Breast epithelium (tissue), 4 donors: ENCODE measurements at regions not wholly inside any gene's neighbourhood (a gene's known extent, or its start where the extent isn't known, plus 50 kb on each side); places are given as distances from the start of the nearest gene placed in this dataset.

ENCODE experiments used
- DNase-seq, 2 donors: peaks; one replicate each; pipeline ENCODE4 v3.0.0-alpha.2; 2019; ENCODE audit warnings: low spot score in 2 of 2
- H3K27ac ChIP-seq, 2 donors: fragments of 200-600 bp; sonication (generic) in 1 of 2; one replicate each; pipeline ENCODE4 v1.5.1; 2016 to 2019; ENCODE audit warnings: mild to moderate bottlenecking in 1 of 2
- H3K27me3 ChIP-seq, 2 donors: fragments of 200-600 bp; sonication (generic) in 1 of 2; one replicate each; pipeline versions ENCODE4 v1.5.1 to v1.6.0; 2017 to 2019; ENCODE audit warnings: control low read depth in 1 of 2, mild to moderate bottlenecking in 1 of 2
- H3K36me3 ChIP-seq: fragments of 200-600 bp; one replicate; pipeline ENCODE4 v1.5.1; 2019
- H3K4me1 ChIP-seq, 2 donors: fragments of 200-600 bp; sonication (generic); one replicate each; pipeline ENCODE4 v1.5.1; 2016 to 2019; ENCODE audit warnings: control low read depth in 1 of 2
- H3K4me3 ChIP-seq, 3 donors: fragments of 200-600 bp; sonication (generic); 1 replicate in 2 of 3; 2 replicates in 1 of 3; pipeline ENCODE4 v1.5.1; 2016 to 2019; ENCODE audit warnings: mild to moderate bottlenecking in 3 of 3, moderate library complexity in 2 of 3
- H3K9me3 ChIP-seq, 2 donors: fragments of 200-600 bp; sonication (generic) in 1 of 2; one replicate each; pipeline ENCODE4 v1.5.1; 2016 to 2019; ENCODE audit warnings: control low read depth in 1 of 2
- CTCF ChIP-seq, 3 donors: fragments of 450-650 bp; IDR thresholded peaks; one replicate each; pipeline ENCODE4 v1.5.1; 2016 to 2017; ENCODE audit warnings: antibody characterized with exemption in 3 of 3, mild to moderate bottlenecking in 3 of 3, moderate library complexity in 3 of 3
- POLR2A ChIP-seq: fragments of 450-650 bp; IDR thresholded peaks from one replicate; pipeline ENCODE4 v1.6.1; 2016; ENCODE audit warnings: antibody characterized with exemption, mild to moderate bottlenecking, moderate library complexity
- POLR2AphosphoS5 ChIP-seq, 3 donors: sonication (generic); formaldehyde crosslinking; IDR thresholded peaks; one replicate each; pipeline ENCODE4 v1.6.1; 2017; ENCODE audit warnings: antibody characterized with exemption in 3 of 3
- intact Hi-C: fragments of 100-400 bp; cut with DNase I; formaldehyde crosslinking; loops from one replicate; pipeline ENCODE4 v1.15.1; 2023; ENCODE audit warnings: low total_unique reads

GRCh38 chr5:8628521-8628920, 759.6 kb downstream of the MTRR start:
- no peak overlapping the region for H3K27ac ChIP-seq
- H3K4me3 ChIP-seq: no peak overlapping the region
- H3K9me3 ChIP-seq: no peaks in the 10 kb centered on the region
- H3K36me3 ChIP-seq: no peaks in the 10 kb centered on the region
- DNase-seq: no peak
- intact Hi-C loops: no loop called here
- no peaks in the 10 kb centered on the region for H3K4me1 ChIP-seq
- H3K27me3 ChIP-seq: no peaks in the 10 kb centered on the region
- TF ChIP-seq CTCF (IDR thresholded peaks at IDR 0.05) (no peak), POLR2AphosphoS5 (IDR thresholded peaks at IDR 0.05) (no peak), POLR2A (no peak)

DNA sequence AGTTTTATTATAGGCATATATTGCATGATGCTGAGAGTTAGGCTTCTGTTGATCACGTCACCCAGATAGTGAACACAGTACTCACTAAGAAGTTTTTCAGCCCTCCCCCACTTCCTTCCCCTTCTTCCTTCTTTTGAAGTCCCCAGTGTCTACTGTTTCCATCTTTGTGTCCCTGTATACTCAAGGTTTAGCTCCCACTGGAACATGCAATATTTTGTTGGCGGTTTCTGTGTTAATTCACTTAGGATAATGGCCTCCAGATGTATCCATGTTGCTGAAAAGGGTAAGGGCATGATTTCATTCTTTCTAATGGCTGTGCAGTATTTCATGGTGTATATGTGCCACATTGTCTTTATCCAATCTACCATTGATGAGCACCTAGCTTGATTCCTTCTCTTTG, 764.3 kb downstream of the MTRR start:
- intact Hi-C loops: no loop called here
- Histone ChIP-seq H3K27ac (no peak overlapping the region), H3K4me1 (no peaks in the 10 kb centered on the region), H3K27me3 (no peaks in the 10 kb centered on the region), H3K36me3 (no peaks in the 10 kb centered on the region), H3K9me3 (no peaks in the 10 kb centered on the region), H3K4me3 (no peak overlapping the region)
- TF ChIP-seq CTCF (IDR thresholded peaks at IDR 0.05) (no peak), POLR2A (no peak), POLR2AphosphoS5 (IDR thresholded peaks at IDR 0.05) (no peak)
- DNase-seq: no peak

DNA sequence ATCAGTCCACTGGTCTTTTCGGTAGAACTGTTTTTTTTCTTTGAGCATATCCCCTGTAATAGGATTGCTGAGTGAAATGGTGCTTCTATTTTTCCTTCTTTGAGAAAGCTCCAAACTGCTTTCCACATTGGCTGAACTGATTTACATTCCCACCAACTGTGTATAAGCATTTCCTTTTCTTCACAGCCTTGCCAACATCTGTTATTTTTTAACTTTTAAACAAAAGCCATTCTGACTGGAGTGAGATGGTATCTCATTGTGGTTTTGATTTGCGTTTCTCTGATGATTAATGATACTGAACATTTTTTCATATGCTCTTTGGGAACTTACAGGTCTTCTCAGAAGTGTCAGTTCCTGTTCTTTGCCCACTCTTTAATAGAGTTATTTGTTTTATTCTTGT, 764.7 kb downstream of the MTRR start:
- Histone ChIP-seq H3K27me3 (no peaks in the 10 kb centered on the region), H3K36me3 (no peaks in the 10 kb centered on the region), H3K4me3 (no peak overlapping the region), H3K27ac (no peak overlapping the region), H3K9me3 (no peaks in the 10 kb centered on the region), H3K4me1 (no peaks in the 10 kb centered on the region)
- no peak for DNase-seq
- TF ChIP-seq CTCF (IDR thresholded peaks at IDR 0.05): no peak
- no peak for TF ChIP-seq POLR2AphosphoS5 (IDR thresholded peaks at IDR 0.05)
- TF ChIP-seq POLR2A: no peak
- intact Hi-C loops: no loop called here

GRCh38 chr5:8634219-8634618, 765.3 kb downstream of the MTRR start:
- DNase-seq: no peak
- no peak for TF ChIP-seq POLR2A
- no peak for TF ChIP-seq CTCF (IDR thresholded peaks at IDR 0.05)
- TF ChIP-seq POLR2AphosphoS5 (IDR thresholded peaks at IDR 0.05): no peak
- Histone ChIP-seq H3K27ac (no peak overlapping the region), H3K9me3 (no peaks in the 10 kb centered on the region), H3K27me3 (no peaks in the 10 kb centered on the region), H3K4me3 (no peak overlapping the region), H3K4me1 (no peaks in the 10 kb centered on the region), H3K36me3 (no peaks in the 10 kb centered on the region)
- intact Hi-C loops: no loop called here

GRCh38 chr5:8641786-8642505, 773.0 kb downstream of the MTRR start:
- intact Hi-C loops: no loop called here
- no peak for TF ChIP-seq CTCF (IDR thresholded peaks at IDR 0.05)
- TF ChIP-seq POLR2AphosphoS5 (IDR thresholded peaks at IDR 0.05): no peak
- TF ChIP-seq POLR2A: no peak
- Histone ChIP-seq H3K27ac (no peak overlapping the region), H3K4me3 (no peak overlapping the region), H3K9me3 (no peaks in the 10 kb centered on the region), H3K27me3 (no peaks in the 10 kb centered on the region), H3K4me1 (no peaks in the 10 kb centered on the region), H3K36me3 (no peaks in the 10 kb centered on the region)
- DNase-seq: no peak
